HG02970 (cell line): ENCODE measurements at regions not wholly inside any gene's neighbourhood (a gene's known extent, or its start where the extent isn't known, plus 50 kb on each side); places are given as distances from the start of the nearest gene placed in this dataset.

Source experiments
- ATAC-seq: cut with Tn5 transposase; IDR thresholded peaks from one replicate; pipeline ENCODE4 v1.9.1; 2021; ENCODE audit warnings: mild to moderate bottlenecking, moderate library complexity, moderate number of reproducible peaks; ENCODE audit not compliant: unreplicated experiment, low FRiP score

DNA sequence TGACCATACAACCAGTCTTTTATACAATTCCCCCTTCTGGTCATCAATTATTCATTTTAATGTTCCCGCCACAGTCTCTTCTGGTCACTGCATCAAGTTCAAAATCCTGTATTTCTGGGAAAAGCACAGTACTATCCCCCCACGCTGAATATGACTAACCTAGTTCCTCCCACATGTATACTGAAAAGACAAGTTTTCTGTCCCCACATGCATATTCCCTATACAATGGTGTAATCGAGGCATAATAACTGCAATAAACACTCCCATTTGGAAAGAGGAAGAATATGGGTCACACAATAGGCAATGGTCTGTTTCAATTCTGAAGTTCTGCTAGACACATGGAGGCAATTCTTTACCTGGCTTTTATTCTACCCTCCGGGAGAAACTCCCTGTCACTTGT, 344.9 kb downstream of the EFNA5 start:
- ATAC-seq = no peak

DNA sequence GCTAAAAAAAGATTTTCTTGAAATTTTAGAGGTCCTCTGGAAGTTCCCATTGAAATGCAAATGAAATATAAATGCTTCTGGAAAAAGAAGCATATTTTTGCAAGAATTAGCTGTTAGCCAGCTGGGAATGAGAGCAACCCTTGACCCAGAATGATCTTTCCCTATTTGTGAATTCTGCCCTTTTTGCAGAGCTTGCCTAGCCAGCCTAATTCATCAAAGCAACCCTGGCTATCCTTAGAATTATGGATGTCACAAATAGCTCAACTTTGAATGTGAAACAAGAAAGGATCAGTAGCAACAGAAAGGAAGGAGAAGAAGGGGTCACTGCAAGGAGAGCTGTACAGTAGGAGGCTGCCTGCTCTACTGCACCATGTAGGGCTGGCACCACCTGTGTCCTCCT, 345.9 kb downstream of the EFNA5 start:
- ATAC-seq = no peak

DNA sequence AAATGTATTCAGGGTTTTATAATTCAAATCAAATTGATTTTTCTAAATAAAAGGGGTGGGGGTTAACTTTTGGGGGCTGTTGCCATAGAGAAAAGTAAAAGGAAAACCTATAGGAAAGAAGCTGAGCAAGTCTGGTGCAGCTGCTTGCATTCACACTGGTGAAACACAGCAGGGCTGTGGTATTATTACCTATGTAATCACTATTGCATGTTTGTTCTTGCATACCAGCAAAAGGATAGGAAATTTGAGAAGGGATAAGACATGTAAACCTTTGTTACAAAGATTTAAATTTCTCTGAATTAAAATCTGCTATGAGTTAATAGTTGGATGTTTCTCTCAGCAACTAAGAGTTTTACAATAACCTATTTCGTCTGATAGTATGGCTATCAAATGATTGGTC, 346.7 kb downstream of the EFNA5 start:
- no peak for ATAC-seq

DNA sequence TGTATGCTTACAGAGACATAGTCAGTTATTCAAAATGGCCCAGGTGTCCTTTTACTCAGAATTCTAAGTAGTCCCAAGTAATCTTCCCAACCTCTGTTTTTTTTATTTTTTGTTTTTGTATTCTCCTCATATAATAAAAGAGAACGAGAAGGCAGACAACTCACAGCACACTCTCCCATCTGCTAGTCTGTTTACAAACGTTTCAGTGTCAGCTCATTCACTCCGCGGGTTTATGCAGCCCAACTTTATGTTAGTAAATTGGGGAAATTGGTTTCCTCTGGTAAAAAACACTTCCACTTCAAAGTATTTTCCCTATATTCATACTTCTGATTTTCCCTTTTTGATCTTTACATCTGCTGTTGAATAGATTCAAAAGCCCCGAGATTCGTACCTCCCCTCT, 347.2 kb downstream of the EFNA5 start:
- no peak for ATAC-seq

DNA sequence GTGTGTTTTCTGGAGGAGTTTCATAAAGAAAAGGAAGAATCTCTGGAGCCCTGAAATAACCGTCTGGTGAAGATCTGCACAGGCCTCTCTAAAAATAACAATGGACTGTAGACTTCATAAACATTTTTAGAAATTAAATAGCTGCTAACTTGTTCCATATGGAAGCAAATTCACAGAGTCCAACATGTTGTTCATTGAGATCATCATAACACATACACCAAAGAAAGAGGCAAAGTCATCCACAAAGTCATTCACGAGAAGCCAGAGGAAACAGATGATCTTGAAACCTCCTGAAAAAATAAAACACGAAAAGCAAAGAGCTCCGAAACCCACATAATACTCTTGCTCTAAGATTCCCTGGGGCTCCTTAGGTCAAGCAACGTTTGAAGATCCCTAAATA, 347.8 kb downstream of the EFNA5 start:
- no peak for ATAC-seq

DNA sequence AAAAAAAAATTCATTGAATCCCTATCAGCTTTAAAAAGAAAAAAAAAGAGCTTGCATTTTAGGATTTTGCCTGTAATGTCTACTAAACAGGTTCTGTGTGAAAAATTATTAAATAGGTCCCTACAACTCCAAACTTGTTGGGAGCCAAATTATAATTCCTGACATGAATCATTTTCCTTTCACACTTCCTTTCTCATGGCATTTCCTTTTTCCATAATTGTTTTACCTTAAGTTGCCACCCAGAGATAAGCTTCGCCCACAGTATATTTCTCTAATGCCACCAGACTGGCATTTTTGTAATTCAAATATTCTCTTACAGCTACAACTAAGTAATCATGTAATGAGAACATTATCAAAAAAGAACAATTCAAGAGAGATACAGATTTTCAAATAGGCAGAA, 348.8 kb downstream of the EFNA5 start:
- no peak for ATAC-seq

DNA sequence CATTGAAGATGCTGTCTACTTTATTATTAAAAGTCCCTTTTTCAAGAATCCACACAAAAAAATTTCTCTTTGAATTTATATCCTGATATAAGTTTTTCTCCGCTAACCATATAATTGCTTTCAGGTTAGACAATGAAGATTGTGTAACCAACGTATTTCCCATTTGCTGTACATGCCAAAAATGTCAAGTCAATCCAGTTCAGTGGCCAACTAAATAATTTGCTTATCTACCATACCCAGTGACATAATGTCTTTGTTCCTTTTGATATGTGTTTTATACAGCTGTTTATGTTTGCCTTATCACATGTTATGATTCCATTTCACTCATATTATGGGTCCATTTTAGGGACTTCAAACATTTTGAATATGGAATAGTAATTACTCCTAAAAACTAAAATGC, 349.9 kb downstream of the EFNA5 start:
- ATAC-seq = no peak

DNA sequence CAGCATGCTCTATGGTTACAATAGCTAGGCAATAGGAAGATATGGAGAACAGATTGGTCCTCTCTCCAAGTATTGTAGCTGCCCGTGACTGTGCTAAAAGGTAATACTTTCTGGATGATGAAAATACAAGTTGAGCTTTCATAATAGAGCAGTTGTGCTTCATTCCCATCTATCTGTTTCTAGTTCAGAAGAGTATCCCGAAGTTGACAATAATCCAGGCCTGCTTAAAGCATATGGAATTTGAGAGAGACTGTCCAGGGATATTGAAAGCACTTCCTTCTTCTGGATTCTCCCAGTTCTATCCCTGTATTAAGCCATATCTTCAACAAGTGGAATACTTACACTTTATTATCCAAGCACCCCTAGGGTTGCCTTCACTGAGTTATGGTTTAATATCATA, 350.4 kb downstream of the EFNA5 start:
- no peak for ATAC-seq

DNA sequence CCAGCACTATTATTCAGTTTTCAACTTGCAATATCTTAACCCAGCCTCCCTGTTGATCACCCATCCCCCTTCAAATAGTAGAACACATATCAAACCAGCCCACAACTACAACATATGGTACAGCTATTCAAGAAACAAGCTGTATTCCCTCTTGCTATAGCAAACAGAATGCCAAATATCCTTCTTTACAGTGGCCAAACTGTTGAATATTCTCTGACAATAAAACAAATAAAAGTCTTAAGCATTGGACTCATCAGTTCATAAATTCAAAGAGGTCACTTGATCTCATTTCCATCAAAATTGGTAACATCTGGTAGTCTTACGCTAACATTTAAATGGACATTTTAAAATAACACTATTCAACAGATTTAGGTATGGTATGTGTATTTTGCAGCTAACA, 350.8 kb downstream of the EFNA5 start:
- ATAC-seq = no peak

DNA sequence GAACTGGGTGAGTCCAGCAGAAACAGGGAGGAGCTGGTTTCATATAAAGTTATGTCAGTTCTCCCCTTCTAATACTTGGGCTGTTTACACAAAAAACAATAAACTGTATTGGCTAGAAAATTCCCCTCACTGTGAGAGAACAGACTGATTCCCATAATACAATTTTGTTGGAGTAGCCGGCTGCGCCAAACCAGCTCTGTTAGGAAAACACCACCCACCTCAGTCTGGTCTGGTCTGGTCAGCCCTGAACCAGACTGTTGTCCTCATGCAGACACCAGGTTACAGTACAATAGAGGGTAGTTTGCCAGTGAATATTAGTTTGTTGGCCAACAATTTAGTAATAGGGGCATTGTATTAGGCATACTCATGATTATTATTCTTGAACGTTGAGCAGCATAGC, 356.4 kb downstream of the EFNA5 start:
- no peak for ATAC-seq

DNA sequence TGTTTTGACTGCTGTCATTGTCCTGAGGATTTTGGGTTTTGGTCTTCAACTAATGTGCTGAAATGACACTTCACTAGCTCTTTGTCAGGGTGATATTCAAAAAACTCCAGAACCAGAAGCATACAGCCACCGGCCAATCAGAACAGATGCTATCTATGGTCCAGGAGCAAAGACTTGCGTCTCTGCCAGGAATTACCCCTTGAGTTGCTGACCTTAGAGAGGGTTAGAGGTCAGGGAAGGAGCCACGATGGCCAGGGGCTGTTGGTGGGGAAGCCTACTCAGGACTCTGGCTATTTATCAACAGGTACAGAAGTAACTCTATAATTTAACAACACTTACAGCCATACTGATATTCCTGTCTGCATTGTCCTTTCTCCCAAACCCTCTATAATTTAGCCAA, 356.8 kb downstream of the EFNA5 start:
- ATAC-seq = no peak

DNA sequence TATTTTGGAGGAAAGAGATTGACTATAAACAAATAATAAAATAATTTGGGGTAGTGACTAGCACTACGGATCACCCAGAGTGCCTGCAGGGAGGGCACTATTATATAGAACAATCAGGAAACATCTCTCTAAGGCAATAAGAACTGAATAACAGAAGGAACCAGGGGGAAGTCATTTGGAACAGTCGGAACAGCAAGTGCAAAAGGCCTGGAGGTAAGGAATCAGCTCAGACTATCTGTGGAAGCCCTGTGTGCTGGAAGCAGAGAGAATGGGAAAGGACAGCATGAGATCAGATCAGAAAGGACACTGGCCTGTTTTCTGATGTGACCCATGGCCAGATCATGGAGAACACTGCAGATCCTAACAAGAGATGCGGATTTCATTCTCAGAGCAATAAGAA, 357.6 kb downstream of the EFNA5 start:
- ATAC-seq = no peak

DNA sequence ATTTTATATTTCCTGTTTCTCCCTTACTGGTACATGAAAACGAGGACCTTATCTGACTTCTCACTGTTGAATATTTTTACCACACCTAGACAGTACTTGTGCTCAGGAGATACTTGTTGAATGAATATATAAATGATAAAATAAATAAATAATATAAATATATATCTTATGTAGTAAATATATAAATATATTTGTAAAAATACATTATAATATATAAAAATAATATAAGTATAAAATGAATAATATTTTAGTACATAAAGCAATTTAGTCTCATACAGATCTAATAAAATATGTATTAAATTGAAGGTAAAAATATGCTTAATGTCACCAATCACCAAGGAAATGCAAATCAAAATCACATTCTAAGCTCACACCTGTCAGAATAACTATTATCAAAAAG, 360.6 kb downstream of the EFNA5 start:
- no peak for ATAC-seq

DNA sequence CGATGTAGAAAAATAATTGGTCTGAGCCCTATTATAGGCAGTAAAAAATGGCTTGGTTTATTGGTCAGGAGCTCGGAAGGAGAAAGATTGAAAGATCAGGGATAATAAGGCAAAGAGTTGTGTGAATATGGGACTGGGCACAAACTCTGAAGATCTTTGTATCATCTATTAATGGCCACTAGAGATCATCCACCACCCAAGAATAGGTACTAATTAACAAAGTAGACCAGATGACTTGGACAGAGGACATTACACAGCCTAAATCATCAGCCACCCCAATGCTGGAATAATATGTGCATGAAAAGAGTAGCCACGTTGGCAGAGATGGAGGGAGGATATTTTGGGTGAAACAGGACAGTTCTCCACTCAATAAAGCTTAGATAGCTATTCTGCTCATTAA, 364.1 kb downstream of the EFNA5 start:
- no peak for ATAC-seq

DNA sequence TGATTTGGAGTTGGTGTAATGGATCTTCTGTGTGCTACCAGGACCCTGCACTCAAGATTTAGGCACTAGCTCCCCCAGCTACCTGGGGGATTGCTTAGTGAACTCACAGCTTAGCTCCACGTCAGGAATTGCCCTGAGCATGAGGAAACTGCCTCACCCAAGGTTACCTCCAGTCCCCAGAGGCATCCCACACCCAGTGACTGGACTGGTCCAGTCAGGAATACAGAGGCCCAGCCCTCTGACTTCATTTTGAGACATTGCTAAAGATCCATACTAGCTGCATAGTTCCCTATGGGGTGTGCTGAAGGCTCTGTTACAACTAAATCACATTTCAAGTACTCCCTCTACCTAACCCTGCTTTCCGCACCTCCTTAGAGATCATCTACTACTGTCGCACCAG, 364.7 kb downstream of the EFNA5 start:
- no peak for ATAC-seq

DNA sequence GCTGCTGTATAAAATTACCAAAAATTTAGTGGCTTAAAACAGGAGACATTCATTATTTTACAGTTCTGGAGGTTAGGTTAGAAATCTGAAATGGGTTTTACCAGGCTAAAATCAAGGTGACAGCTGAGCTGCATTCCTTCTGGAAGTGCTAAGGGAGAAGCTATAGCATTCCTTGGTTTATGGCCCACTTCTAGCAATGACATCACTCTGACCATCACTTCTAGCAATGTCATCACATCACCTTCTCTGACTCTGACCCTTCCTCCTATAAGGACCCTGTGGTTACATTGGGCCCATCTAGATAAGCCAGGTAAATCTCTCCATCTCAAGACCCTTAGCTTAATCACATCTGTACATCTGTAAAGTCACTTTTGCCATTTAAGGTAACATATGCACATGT, 366.1 kb downstream of the EFNA5 start:
- no peak for ATAC-seq

DNA sequence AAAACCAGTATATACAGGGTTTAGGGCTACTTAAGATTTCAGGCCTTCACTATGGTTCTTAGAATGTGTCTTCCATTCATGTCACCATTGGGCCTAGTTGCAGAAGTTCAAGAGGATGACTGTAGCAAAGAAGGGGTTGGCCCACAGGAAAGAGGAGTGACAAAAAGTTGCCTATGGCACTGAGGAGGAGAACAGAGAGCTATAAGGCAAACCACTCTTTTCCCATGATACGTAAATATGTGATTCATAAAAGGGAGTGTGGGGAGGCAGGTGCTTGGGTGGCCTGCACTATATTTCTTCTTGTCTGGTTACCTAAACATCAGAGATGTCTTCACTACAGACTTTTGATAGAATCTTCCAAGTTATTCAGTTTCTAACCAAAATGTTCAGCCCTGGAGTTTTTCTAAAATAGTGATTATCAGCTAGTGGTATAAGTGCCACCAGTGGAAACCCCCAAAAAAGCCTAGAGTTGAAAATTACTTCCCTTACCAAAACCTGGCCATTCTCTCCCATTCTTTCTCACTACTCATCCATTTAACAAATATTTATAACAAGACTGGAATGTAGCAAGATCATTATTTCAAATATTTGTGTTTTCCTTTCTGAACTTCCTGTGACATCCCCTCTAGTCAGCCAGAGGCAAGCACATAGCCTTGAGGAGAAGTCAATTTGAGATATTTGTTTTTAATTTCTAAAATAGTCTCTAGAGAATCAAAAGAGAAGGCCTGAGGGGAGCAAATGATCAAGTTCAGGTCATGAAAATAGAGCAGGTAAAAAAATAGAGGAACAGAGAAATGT, 367.4 kb downstream of the EFNA5 start:
- no peak for ATAC-seq

DNA sequence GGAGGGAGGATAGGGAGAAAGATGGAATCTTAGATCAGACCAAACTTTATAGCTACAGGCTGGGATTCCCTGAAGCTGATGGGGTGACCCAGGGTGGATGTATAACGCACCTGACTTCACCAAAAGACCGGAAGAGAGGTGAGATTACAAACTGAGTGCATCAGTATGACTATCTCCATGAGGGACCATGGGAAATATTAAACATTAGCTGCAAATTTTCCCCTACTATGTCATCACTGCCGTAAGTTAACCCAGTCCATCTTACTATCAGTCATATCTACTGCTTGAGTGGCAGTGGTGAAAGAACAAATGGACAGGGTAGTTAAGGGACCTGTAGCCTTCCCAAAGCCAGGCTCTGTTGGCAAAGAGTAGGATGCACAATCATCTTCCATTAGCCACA, 368.3 kb downstream of the EFNA5 start:
- ATAC-seq = peak; percentile 54

DNA sequence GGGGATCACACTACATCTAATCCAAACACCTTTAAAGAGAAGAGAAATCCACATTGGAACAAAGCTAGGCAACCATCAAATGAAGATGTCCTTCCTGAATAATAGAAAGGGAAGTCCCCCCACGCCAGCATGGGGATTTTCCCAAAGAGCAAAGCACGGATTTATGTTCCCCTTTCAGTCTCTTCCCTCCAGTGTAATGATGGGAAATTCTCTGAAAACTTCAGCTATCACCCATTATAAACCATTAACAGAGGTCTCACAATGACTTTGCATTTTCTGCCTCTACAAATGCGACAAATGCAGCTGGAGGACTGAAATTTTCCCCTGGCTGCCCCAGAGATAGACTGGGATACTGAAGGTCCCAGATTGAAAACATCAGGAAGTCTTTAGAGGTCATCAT, 368.7 kb downstream of the EFNA5 start:
- peak; percentile 23 for ATAC-seq

DNA sequence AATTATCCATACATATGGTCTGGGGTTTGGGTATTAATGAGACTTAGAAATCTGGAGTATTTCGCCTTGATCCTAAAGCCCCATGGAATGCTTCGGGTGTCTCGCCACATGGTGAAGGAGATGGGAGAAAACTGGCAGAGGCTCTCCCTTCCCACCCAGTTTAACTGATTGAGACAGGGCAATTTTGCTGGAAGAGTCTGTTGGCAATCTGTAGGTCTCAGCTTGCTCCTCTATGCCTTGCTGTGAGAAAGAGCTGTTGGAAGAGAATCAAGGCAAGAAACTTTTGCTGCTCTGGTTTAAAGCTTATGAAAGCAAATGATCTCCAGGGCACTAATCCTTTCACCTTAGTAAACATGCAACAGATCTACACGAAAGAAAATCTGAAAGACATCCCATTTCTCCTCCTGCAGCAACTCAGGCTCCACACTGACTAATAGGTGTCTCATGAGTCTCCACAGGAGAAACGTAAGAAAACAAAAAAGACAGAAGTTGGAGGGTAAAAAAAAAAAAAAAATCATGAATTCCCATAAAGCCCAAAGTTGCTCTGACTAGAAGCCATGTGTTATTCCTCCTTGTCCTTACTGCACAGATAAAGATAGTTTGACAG, 369.9 kb downstream of the EFNA5 start:
- no peak for ATAC-seq

DNA sequence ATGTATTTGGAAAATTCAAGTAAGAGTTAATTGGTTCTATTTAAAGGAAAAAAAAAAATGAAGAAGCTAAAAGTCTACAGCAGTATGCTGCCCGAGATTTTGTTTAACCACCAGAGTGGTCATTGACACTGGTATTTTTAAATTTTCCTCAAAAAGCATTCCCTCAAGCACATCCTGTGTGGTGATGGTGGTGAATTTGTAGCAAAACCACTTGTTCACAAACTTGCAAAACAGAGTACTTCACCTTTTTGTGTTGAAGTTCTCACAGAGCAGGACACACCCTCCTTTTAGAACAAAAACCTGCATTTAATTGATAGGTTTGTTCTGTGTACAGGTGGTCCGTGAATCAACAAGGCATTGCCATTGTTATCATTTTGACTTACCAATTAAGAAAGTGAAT, 374.2 kb downstream of the EFNA5 start:
- ATAC-seq = no peak

DNA sequence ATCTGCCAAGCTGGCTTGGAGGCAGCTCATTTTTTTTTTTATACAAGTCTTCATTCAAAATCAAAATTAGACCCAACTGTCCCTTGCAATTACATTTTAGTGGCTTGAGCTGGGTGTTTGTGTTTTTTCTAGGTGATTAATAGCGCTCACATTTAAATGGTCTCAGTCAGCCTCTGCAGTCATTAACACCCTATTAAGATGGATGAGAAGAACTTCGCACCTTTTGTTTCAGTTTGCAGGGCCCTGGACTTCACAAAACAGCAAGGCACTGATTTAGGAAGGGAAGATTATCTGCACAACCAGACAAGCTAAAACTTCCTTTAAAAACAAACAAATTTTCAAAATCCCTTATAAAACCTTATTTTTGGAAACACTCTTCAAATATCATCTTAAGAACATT, 374.8 kb downstream of the EFNA5 start:
- no peak for ATAC-seq
